Endothelial cell of hepatic sinusoid (primary cell): ENCODE measurements at regions not wholly inside any gene's neighbourhood (a gene's known extent, or its start where the extent isn't known, plus 50 kb on each side); places are given as distances from the start of the nearest gene placed in this dataset.

Experiments used
- in situ Hi-C: cut with HindIII; loops from 2 replicates; pipeline ENCODE4 v1.10.0; 2017; ENCODE audit warnings: low sequenced_read_pairs

DNA sequence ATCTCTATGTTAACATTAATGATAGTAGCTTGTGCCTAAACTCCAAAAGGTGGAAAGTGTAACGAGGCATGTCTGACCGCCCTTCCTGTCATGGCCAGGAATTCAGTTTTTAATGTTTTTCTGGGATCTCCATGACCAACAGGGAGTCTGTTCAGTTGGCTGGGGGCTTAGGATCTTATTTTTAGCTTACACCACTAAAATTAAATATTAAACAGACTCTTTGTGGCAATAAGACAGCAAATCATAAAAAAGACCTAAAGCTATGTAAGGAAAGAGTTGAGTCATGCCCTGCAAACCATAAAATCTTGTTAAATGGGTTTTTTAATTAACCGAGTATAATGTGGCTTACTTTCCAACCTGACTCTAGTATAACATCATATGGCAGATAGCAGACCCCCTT, 247.8 kb downstream of the DIRAS2 start:
- in situ Hi-C loops: no loop called here

DNA sequence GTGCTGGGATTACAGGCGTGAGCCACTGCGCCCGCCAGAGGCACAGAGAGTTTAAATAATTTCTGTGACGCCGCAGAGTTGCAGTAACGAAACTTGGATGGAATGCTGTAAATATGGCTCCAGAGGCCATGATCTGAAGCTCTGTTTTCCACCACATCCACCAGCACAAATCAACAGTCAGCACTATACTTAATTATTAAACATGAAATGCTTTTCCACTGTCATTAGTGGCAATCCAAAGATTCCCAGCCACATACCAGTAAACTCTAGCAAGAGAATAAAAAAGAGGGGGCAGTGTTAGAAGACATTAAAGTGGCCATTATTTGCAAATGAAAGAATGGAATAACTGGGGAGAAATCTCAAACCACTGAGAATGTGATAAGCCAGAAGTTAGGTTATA, 242.5 kb downstream of the DIRAS2 start:
- in situ Hi-C loops: no loop called here

DNA sequence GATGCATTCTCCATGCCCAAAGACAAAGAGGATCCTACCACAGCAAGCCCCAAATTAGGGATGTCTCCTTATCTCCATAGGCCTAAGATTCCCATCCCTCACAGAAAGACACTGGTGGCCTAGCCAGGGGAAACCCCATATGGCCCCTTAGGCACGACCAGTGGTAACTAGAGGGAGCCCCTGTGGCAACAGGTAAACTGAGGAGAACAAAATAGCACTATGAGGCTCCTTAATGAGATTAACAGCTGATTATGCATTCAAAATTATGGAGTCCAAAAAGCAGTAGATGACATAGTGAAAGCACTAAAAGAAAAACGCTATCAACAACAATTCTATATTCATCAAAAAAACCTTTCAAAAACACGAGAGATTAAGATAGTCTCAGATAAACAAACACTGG, 234.0 kb downstream of the DIRAS2 start:
- in situ Hi-C loops: no loop called here

DNA sequence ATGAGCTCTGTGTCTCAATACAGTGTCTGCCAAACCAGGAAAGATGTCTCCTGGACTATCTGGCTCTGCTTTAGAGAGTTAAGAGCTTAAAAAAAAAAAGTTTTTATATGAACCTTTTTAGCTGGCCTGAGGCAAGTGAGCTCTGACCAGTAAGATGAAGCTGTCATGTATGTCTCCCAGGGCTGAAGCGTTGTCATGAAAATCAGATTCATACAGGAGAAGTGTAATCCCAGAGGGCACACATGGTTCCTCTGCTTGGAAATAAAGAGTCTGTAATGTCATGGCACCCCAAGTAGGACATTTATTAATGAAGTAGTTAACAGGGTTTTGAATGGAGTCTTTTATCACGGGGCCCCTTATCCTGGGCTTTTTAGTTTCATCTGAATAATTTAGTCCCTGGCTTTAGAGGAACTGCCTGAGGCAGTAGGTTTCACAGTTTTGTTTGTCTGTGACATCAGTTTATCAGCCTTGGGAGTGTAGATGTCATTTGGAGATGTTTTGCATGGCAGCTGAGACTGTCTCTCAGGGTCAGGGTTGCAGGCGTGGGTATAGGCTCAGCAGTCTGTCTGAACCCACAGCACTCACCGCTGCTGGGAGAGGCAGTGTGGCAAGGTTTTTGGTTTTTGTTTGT, 223.3 kb downstream of the DIRAS2 start:
- in situ Hi-C loops: no loop called here

DNA sequence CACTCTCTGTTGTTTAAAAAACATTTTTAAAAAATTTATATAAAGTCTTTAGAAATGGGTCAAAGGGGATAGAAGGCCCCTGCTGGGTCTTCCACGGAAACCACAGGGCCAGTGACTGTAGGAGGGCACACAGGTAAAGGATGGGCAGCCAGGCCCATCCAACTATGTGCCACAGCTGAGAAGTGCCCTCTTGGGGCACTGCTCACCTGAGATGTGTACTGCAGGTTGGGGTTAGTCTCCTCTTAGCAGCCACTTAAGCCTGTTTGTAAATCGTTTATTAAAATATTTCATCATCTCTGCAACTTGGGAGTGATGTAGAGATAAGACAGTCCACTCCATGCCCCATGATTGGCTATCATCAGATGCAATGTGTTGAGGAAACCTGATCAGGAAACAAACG, 222.4 kb downstream of the DIRAS2 start:
- in situ Hi-C loops: no loop called here

DNA sequence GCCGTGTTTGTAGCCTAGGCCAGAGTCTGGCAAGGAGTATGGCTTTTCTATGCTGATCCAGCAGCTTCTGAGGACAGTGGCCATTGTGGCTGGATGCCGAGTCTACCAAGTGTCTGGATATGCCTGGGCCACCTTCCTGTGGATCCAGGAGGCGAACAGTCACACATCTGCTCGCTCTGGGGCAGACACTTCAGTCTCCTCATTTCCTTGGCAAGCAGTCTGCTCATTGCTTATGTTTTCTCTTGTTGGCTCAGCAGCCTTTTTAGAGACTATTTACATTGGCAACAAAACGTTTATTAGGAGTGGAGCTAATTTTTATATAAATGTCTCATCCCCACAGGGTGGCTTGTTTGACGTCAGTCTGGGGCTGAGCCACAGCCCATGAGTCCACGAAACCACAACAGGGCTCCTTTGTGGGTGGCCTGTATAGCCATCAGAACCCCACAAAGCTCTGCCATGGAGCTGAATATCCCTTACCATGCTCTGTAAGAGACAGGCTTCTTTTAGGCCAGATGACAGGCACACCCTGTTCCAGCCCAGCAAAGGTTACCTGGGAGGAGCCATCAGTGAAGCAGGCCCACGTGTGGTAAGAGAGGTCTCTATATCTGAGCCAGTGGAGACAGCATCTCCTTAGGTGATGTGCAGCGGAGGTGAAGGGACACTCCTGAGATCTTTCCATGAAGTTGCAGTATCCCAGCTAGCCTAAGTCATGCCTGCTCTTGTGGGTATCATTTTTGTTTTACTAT, 221.7 kb downstream of the DIRAS2 start:
- in situ Hi-C loops: no loop called here

DNA sequence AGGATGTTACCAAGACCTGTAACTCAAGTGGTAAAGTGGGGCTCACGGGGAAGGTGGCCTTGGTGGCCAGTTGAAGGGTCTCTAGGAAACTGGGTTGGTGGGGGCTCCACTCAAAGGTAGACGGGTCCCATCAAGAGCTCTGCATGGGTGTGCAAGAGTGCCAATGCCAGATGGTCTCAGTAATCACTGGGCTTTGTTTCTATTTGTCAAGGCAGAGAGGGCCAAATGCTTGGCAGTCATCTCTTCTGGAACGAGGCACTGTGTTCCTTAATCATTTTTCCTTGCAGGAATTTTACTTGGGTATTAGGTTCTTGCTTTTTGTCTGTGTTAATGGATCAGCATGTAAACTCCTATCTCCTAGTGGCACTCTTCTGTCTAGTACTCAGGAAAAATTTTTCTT, 220.8 kb downstream of the DIRAS2 start:
- in situ Hi-C loops: no loop called here

DNA sequence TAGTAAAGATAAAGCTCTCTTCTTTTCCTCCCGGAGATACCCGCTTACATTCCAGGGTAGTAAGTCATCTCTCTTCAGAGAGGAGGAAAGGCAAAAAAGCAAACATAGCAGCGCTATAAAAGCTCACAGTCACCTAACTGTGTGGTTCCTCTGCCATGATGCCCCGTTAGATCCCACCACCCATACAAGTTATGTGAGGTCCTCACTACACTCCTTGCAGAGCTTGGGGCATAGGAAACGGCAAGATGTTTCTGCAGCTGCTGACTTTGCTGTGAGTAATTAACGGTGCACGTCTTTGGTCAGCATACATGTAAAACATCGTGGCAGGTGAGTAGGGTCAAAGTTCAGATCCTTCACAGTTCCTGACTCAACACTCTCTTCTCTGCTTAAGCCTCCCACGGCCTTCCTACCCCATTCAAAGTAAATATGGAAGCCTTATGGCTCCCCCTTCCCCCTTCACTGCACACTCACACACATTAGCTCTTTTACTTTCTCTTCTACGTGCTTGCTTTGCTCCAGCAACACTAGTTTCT, 218.9 kb downstream of the DIRAS2 start:
- in situ Hi-C loops: no loop called here

DNA sequence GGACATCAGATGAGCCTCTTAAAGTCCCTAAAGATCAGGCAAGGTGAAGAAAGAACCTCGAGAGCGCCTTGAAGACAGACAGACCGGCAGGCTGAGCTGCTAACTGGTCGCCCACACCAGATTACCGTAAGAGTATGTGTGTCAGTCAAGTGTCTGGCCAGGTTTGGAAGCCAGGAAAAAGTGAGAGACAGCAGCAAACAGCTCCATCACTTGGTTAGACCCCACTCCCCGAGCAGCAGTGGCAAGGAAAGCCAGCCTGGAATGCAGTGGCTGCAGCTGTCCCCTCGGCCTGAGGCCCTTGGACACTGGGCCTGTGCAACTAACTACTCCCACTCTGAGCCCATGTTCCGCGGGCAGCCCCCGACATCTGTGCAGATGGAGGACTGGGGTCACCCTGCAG, 214.1 kb downstream of the DIRAS2 start:
- in situ Hi-C loops: no loop called here

DNA sequence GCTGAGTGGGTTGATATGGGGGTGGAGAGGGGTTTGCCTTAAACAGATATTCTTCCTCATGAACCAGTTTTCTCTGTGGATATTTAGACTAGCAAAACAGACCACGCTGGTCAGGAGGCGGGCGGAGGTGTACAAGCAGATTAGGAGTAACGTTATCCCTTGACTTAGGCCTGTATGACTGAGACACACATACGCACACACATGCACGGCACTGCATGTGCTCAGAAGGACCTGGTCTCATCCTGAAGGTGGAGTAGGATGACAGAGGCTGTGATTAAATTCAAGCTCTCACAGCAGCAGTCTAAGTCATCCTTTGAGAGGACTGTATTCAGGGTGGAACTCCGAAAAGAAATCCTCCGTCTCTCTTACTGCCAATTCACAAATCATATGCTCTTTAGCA, 209.7 kb downstream of the DIRAS2 start:
- in situ Hi-C loops: no loop called here

DNA sequence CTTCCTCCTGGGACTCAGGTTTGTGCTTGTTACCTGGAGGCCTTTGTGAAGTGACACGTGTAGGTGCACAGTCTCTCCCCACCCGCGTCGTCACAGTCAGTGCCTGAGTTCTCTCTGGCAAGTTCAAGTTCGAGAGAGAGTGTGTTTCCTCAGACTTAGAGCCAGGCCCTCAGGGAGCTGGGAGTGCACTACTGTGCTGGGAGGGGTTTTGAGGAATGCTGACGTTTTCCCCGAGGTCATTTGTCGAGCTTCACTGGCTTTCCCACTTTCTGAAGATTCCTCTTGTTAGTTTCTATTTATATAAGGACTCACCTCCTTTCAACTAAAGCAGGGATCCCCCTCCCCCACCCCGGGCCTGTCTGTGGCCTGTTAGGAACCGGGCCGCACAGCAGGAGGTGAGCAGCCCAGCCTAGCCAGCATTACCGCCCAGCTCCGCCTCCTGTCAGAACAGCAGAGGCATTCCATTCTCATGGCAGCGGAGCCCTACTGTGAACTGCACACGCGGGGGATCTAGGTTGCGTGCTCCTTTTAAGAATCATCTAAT, 209.2 kb downstream of the DIRAS2 start:
- in situ Hi-C loops: no loop called here

DNA sequence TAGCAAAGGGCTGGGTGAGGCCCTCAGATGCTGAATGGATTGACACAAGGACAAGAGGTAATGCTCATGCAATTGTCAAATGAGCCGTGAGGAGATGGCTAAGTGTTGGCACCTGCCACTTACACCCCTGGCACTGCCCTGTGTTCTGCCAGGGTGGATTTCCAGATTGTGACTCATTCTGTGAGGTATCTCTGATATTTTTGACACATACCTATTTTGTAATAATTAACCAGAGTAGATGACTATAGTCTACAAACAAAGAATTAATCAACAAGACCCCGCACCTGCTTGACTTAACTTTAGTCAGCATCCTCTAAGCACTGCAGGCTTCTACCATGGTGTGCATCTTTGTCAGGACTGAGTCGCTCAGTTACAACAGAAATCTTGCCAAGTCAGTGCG, 200.8 kb downstream of the DIRAS2 start:
- in situ Hi-C loops: no loop called here

DNA sequence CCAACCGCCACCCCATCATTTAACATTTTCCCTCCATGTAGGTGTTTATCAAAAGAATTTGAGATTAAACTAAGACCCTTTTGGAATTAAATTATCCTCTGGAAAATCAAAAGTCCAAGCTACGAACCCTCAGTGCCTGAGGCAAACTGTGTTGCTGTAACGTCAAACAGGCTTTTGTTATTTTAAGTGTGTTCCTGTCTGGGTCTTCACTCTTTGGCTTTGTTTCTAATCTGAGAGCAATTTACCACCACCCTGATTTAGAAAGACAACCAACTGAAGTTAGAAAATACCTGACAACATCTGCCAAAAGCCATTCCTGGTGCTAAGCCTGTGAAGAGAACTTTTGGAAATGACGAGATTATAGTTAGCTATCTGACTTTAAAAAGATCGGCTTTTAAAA, 199.9 kb downstream of the DIRAS2 start:
- in situ Hi-C loops: no loop called here

DNA sequence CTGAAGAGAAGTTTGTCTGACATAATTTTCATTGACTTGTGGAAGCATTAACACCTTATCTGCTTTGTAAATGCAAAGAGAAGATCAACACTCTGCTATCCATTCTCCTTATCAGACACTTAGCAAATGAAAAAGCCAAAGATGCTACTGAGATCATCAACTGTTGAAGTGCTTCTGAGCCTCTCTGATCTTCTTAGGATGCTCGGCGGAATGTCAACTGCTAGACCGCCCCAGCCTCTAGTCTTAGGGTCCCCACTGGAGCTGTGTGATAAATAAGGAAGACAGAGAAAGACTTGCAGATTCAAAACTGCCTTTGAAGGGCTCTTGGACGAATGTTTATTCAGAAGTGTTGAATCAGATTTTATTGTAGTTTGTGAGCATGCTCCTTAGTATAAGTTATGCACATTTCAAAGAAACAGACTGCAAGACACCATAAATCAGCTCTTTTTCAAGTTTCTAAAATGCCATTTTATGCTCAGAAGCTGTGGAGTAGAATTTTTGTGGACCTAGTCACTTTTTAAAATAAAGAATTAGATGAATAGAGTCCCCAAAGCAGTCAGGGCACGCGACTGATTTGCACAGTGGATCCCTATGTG, 197.9 kb downstream of the DIRAS2 start:
- in situ Hi-C loops: no loop called here

DNA sequence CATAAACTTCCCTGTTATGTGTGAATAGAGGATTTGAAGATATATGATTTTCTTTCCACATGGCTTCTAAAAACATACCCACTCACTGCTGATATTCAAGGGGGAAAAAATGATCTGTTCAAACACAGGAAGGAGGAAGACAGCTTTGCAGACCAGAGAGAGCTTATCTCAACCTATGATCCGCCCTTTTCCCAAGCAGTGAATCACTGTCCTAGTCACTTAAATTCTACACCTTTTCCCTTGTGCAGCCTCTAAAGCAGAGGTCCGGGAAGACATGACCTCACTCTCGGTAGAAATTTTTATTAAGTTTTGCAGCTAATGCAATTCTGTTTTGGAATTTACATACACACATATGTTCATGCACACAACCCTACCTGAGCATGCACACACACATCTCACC, 197.2 kb downstream of the DIRAS2 start:
- in situ Hi-C loops: no loop called here

DNA sequence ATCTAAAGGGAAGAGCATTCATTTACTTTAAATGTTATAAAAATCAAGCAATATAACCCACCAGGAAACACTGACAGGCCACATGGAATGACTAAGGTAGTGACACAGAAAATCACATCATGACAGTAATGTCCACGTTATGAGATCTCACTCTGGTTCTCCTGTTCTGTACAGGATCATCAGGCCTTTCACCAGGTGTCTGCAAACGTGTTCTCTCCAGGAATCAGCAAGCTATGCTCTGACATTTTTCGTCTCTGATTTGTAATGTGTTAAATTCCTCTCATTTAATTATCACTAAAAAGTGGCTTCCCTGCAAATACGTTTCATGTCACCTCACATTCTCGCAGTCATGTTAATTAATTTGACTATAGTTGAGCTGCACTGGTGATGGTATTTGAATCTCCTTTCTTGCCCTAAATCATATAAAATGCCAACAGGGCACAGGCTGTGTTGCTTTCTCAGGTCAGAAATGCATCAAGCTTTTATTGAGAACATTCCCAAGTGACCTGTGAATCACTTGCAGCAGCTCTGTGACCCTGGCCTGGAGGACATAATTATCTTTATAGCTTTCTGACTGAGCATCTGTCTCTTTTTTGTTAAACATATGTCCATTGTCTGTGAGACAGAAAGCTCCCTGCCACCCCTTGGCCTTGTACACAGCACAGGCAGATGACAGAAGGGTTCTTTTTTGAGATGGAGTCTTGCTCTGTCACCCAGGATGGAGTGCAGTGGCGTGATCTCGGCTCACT, 196.2 kb downstream of the DIRAS2 start:
- in situ Hi-C loops: no loop called here

DNA sequence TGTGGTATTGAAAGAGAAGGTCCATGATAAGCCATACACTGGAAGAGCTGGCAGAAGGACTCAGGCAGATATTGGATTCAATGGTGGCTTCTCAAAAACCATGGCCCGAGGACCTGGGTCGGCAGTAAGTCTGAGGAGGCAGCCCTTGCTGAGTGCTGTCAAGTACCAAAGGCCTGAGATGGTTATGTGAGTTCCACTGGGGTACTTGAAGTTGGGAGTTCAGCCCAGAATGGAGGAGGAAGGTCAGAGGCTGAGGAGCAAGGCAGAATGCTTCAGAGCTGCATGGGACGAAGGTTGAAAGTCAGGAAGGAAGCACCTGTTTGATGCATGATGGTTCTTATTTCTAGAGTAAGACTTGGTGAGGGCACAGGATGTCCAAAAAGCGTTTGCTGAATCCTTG, 194.9 kb downstream of the DIRAS2 start:
- in situ Hi-C loops: no loop called here

DNA sequence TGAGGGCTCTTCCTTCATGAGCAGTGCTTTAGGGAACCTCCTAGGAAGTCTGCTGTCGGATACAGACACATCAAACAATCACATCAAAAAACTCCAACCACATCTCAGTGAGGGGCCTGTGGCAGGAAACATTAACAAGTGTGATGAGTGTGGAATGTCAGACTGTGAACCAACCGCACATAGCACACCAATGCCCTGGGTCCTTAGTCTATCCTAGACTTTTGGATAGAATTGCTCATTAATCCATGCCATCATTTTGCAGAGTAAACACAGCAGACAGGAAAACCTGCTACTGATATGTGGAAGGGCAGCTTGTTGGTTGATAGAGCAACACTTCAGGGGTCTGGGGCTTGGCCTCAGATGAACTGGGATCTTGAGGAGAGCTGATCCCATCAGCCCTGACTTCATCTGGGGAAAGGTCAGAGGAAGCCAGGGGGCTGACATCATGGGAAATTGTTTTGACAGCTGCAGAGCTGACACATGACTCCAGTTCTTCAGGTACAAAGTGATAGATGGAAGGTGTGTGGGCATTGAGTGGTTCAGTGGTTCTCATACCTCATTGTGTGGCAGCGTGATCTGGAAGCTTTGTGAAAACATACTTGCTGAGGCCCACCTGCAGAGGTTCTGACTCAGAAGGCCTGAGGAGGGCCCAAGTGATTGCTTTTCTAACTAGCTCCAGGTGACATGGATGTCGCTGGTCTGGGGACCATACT, 193.3 kb downstream of the DIRAS2 start:
- in situ Hi-C loops: no loop called here

DNA sequence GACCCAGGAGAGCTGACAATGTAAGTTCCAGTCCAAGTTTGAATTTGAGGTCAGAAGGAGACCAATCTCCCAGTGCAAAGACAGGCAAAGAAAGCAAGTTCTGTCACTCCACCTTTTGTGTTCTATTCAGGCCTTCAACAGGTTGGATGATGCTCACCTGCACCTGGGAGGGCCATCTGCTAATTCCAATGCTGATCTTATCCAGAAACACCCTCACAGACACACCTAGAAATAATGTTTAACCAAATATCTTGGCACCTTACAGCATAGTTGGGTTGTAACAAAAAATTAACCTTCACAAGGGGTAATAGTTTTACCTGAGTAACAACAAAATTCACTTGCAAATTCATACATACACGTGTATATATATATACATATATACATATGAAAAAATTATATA, 190.8 kb downstream of the DIRAS2 start:
- in situ Hi-C loops: no loop called here

DNA sequence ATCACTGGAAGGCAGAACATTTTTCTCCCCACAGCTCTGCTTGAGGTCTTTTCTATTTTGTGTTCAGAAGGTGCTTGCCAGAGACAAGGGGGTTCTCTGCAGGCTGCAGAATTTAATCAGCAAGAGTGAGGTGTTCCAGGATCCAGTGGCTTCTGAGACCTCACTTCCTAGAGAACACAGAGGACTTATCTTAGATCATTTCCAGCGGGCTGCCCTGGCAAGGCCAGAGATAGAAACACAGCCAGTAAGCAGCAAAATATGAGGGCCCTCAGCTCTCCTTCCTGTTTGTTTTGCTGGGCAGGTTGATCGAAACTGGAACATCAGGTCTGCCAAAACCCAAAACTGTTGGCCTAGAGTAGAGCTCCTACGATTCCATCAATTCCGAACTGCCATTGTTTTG, 187.3 kb downstream of the DIRAS2 start:
- in situ Hi-C loops: no loop called here
